HG02938 (cell line): ENCODE measurements at regions not wholly inside any gene's neighbourhood (a gene's known extent, or its start where the extent isn't known, plus 50 kb on each side); places are given as distances from the start of the nearest gene placed in this dataset.

Experiments
- ATAC-seq: cut with Tn5 transposase; IDR thresholded peaks from one replicate; pipeline ENCODE4 v1.9.1; 2021; ENCODE audit warnings: mild to moderate bottlenecking, moderate library complexity; ENCODE audit not compliant: unreplicated experiment

- ATAC-seq: no peak
Measured at GRCh38 chr4:14496408-14496807, 505.9 kb upstream of the CPEB2 start.

GRCh38 chr4:14496969-14497368 is 505.3 kb upstream of the CPEB2 start:
- ATAC-seq: no peak

- no peak for ATAC-seq
Measured at GRCh38 chr4:14504162-14504561, 498.1 kb upstream of the CPEB2 start.

GRCh38 chr4:14513471-14513870 is 488.8 kb upstream of the CPEB2 start:
- no peak for ATAC-seq

GRCh38 chr4:14515556-14515955 is 486.7 kb upstream of the CPEB2 start:
- ATAC-seq: no peak

GRCh38 chr4:14518136-14518535 is 484.1 kb upstream of the CPEB2 start:
- no peak for ATAC-seq

- ATAC-seq: no peak
Measured at GRCh38 chr4:14520171-14520570, 482.1 kb upstream of the CPEB2 start.

GRCh38 chr4:14524276-14524675 is 478.0 kb upstream of the CPEB2 start:
- ATAC-seq: no peak

GRCh38 chr4:14528918-14529317 is 473.4 kb upstream of the CPEB2 start:
- no peak for ATAC-seq

GRCh38 chr4:14529653-14530052 is 472.6 kb upstream of the CPEB2 start:
- no peak for ATAC-seq

- no peak for ATAC-seq
Measured at GRCh38 chr4:14532436-14532835, 469.8 kb upstream of the CPEB2 start.

GRCh38 chr4:14539246-14539645 is 463.0 kb upstream of the CPEB2 start:
- ATAC-seq: no peak

- ATAC-seq: no peak
Measured at GRCh38 chr4:14545163-14545562, 457.1 kb upstream of the CPEB2 start.

- no peak for ATAC-seq
Measured at GRCh38 chr4:14545807-14546206, 456.5 kb upstream of the CPEB2 start.

- ATAC-seq: no peak
Measured at GRCh38 chr4:14552119-14552518, 450.2 kb upstream of the CPEB2 start.

GRCh38 chr4:14559646-14560045 is 442.6 kb upstream of the CPEB2 start:
- no peak for ATAC-seq

- no peak for ATAC-seq
Measured at GRCh38 chr4:14560577-14560976, 441.7 kb upstream of the CPEB2 start.

GRCh38 chr4:14562901-14563300 is 439.4 kb upstream of the CPEB2 start:
- ATAC-seq: no peak

- ATAC-seq: no peak
Measured at GRCh38 chr4:14564281-14564680, 438.0 kb upstream of the CPEB2 start.

- no peak for ATAC-seq
Measured at GRCh38 chr4:14566518-14566917, 435.8 kb upstream of the CPEB2 start.

- ATAC-seq: no peak
Measured at GRCh38 chr4:14568351-14568750, 433.9 kb upstream of the CPEB2 start.

- ATAC-seq: no peak
Measured at GRCh38 chr4:14575289-14575688, 427.0 kb upstream of the CPEB2 start.

GRCh38 chr4:14575919-14576318 is 426.4 kb upstream of the CPEB2 start:
- no peak for ATAC-seq

GRCh38 chr4:14580061-14580460 is 422.2 kb upstream of the CPEB2 start:
- ATAC-seq: no peak
